ENCODE measurements at regions not wholly inside any gene's neighbourhood (a gene's known extent, or its start where the extent isn't known, plus 50 kb on each side); places are given as distances from the start of the nearest gene placed in this dataset.

DNA sequence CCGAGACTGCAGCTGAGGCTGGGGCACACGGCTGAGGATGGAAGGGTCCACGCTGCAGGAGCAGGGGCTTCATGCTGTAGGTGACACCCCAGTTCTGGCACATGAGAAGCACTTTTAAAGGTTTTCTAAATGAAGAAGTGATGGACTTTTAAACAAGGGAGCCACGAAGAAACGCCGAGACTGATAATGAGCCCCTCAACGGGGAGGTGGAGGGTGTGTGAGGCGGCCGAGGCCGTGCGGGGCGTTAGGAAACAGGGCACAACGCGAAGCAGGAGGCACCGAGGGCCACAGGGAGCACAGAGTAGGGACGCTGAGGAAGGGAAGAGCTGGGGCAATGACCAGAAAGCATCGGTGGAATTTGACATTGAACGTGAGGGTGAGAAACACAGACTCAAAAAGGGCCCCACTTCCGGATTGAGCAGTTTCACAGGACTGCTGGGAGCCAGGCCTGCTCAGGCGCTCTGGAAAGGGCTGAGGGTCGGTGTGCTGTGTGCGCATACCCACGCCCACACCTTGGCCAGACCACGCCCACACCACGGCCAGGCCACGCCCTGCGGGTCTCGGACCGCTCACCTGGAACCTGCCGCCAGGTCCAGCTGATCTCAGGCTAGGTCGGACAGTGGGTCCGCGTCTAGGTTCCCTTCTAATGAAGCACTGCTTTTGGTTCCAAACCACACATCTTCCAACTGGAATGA, 115.7 kb downstream of the GYPC start:
- H3K4me3 ChIP-seq (ENCODE audit: low read depth, low read length), result no peak overlapping the region
- no peak for DNase-seq (ENCODE audit: low read depth)
- no peak for TF ChIP-seq CTCF (IDR thresholded peaks at IDR 0.05; ENCODE audit: insufficient read depth, low read depth, low read length)

DNA sequence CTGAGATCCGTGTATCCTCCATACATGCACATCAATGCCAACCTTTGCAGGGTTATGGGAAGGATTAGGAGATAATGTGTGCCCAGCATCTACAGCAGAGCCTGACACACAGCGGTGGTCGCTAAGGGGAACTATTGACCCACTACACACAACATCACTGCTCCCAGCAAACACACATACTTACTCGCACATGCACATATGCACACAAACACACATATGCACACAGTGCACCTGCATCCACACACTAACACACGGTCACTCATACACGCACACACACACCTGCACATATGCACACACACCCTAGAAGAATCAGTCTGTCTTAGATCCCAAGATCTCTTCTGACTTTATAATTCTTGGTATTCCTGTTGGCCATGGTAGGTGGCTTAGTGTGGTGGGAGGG, 118.3 kb downstream of the GYPC start:
- no peak for TF ChIP-seq CTCF (IDR thresholded peaks at IDR 0.05; ENCODE audit: insufficient read depth, low read depth, low read length)
- DNase-seq (ENCODE audit: low read depth), result no peak
- no peak overlapping the region for H3K4me3 ChIP-seq (ENCODE audit: low read depth, low read length)

GRCh38 chr2:126774761-126775160, 118.8 kb downstream of the GYPC start:
- no peak overlapping the region for H3K4me3 ChIP-seq (ENCODE audit: low read depth, low read length)
- DNase-seq (ENCODE audit: low read depth), result no peak
- no peak for TF ChIP-seq CTCF (IDR thresholded peaks at IDR 0.05; ENCODE audit: insufficient read depth, low read depth, low read length)

GRCh38 chr2:126775300-126775985, 119.5 kb downstream of the GYPC start:
- H3K4me3 ChIP-seq (ENCODE audit: low read depth, low read length), result no peak overlapping the region
- DNase-seq (ENCODE audit: low read depth), result no peak
- no peak for TF ChIP-seq CTCF (IDR thresholded peaks at IDR 0.05; ENCODE audit: insufficient read depth, low read depth, low read length)

GRCh38 chr2:126776255-126776654, 120.3 kb downstream of the GYPC start:
- TF ChIP-seq CTCF (IDR thresholded peaks at IDR 0.05; ENCODE audit: insufficient read depth, low read depth, low read length), result no peak
- peak overlapping the region; percentile 18 for H3K4me3 ChIP-seq (ENCODE audit: low read depth, low read length)
- DNase-seq (ENCODE audit: low read depth), result no peak

- peak; percentile 69 for DNase-seq (ENCODE audit: low read depth)
- TF ChIP-seq CTCF (IDR thresholded peaks at IDR 0.05; ENCODE audit: insufficient read depth, low read depth, low read length), result peak; percentile 97
- H3K4me3 ChIP-seq (ENCODE audit: low read depth, low read length), result peak overlapping the region; percentile 70
These were observed 121.0 kb downstream of the GYPC start for GRCh38 chr2:126776692-126777619.
